Kidney (tissue), 13 donors: ENCODE measurements at regions not wholly inside any gene's neighbourhood (a gene's known extent, or its start where the extent isn't known, plus 50 kb on each side); places are given as distances from the start of the nearest gene placed in this dataset.

ENCODE experiments used
- DNase-seq, 5 donors: peaks; one replicate each; pipeline ENCODE4 v3.0.0-alpha.2; 2013 to 2020
- FAIRE-seq: peaks from 2 replicates; lab custom pipeline; 2012; peaks lifted over from hg19 to GRCh38; lab: Jason Lieb, UNC
- H3K27ac ChIP-seq, 2 donors: one replicate each; pipeline ENCODE4 v1.7.0; 2013; ENCODE audit warnings: low read depth in 2 of 2, low read length in 2 of 2, inconsistent platforms in 1 of 2
- H3K27me3 ChIP-seq: one replicate; pipeline ENCODE4 v1.7.1; 2013; ENCODE audit warnings: low read length, inconsistent platforms; ENCODE audit not compliant: control insufficient read depth, insufficient read depth
- H3K36me3 ChIP-seq, 3 donors: one replicate each; pipeline versions ENCODE4 v1.7.0 to v1.7.1; 2013; ENCODE audit warnings: low read length in 3 of 3, control low read depth in 1 of 3, inconsistent platforms in 1 of 3; ENCODE audit not compliant: insufficient read depth in 3 of 3, control insufficient read depth in 2 of 3
- H3K4me1 ChIP-seq, 3 donors: one replicate each; pipeline versions ENCODE4 v1.7.0 to v1.7.1; 2013; ENCODE audit warnings: low read length in 3 of 3, inconsistent platforms in 1 of 3, low read depth in 1 of 3; ENCODE audit not compliant: control insufficient read depth in 2 of 3, insufficient read depth in 2 of 3
- H3K4me3 ChIP-seq, 3 donors: one replicate each; pipeline versions ENCODE4 v1.7.0 to v1.8.1; 2013; ENCODE audit warnings: low read length in 3 of 3, control low read depth in 1 of 3, inconsistent platforms in 1 of 3
- H3K9ac ChIP-seq, 3 donors: one replicate each; pipeline versions ENCODE4 v1.7.0 to v1.7.1; 2013; ENCODE audit warnings: low read length in 3 of 3, control low read depth in 1 of 3, inconsistent platforms in 1 of 3
- H3K9me3 ChIP-seq, 3 donors: one replicate each; pipeline versions ENCODE4 v1.7.0 to v1.7.1; 2013; ENCODE audit warnings: low read length in 3 of 3, control low read depth in 1 of 3, inconsistent platforms in 1 of 3; ENCODE audit not compliant: control insufficient read depth in 2 of 3, insufficient read depth in 1 of 3
- intact Hi-C: fragments of 100-400 bp; cut with DNase I; formaldehyde crosslinking; loops from one replicate; pipeline ENCODE4 v1.11.1; 2022
- TF ChIP-seq, protein P1 (sequence below): IDR thresholded peaks from 3 replicates; pipeline ENCODE4 v1.5.1; 2012; ENCODE audit warnings: mild to moderate bottlenecking, moderate library complexity, borderline replicate concordance; ENCODE audit not compliant: insufficient read depth; ENCODE audit errors: extremely low read depth
- donor health status: control.
- donor health status: control.
- donor health status: control.
- donor health status: control.
- donor health status: control.
- donor health status: DM: yes; HTN: yes; CAD: no.
- donor health status: Normal renal cell carcinoma (clear cell type).

GRCh38 chr3:70722018-70722417, 409.6 kb upstream of the MDFIC2 start:
- no peaks in the 10 kb centered on the region for H3K27me3 ChIP-seq
- no peaks in the 10 kb centered on the region for H3K4me1 ChIP-seq
- no peak overlapping the region for H3K27ac ChIP-seq
- DNase-seq, result no peak
- H3K9me3 ChIP-seq, result no peaks in the 10 kb centered on the region
- H3K4me3 ChIP-seq, result no peak overlapping the region
- no peak for FAIRE-seq
- TF ChIP-seq, protein P1, sequence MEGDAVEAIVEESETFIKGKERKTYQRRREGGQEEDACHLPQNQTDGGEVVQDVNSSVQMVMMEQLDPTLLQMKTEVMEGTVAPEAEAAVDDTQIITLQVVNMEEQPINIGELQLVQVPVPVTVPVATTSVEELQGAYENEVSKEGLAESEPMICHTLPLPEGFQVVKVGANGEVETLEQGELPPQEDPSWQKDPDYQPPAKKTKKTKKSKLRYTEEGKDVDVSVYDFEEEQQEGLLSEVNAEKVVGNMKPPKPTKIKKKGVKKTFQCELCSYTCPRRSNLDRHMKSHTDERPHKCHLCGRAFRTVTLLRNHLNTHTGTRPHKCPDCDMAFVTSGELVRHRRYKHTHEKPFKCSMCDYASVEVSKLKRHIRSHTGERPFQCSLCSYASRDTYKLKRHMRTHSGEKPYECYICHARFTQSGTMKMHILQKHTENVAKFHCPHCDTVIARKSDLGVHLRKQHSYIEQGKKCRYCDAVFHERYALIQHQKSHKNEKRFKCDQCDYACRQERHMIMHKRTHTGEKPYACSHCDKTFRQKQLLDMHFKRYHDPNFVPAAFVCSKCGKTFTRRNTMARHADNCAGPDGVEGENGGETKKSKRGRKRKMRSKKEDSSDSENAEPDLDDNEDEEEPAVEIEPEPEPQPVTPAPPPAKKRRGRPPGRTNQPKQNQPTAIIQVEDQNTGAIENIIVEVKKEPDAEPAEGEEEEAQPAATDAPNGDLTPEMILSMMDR, result no peak
- intact Hi-C loops, result no loop called here
- no peak overlapping the region for H3K9ac ChIP-seq
- no peaks in the 10 kb centered on the region for H3K36me3 ChIP-seq

GRCh38 chr3:70716832-70717231, 404.4 kb upstream of the MDFIC2 start:
- intact Hi-C loops, result no loop called here
- TF ChIP-seq, protein P1, result peak; percentile 32
- Histone ChIP-seq H3K4me1 (no peaks in the 10 kb centered on the region), H3K4me3 (no peak overlapping the region), H3K27ac (no peak overlapping the region), H3K9me3 (peaks cover 0 to 13% (median 2%) of the 10 kb centered on the region in 3 donors), H3K9ac (no peak overlapping the region), H3K36me3 (no peaks in the 10 kb centered on the region), H3K27me3 (no peaks in the 10 kb centered on the region)
- FAIRE-seq (peak; percentile 25), DNase-seq (peak in 3 of 5 donors; percentile 38 to 63 (median 57))

GRCh38 chr3:70712449-70713082, 400.1 kb upstream of the MDFIC2 start:
- FAIRE-seq (no peak), DNase-seq (no peak)
- no peak overlapping the region for H3K9ac ChIP-seq
- no peak overlapping the region for H3K27ac ChIP-seq
- H3K4me1 ChIP-seq, result no peaks in the 10 kb centered on the region
- H3K27me3 ChIP-seq, result no peaks in the 10 kb centered on the region
- no peaks in the 10 kb centered on the region for H3K36me3 ChIP-seq
- intact Hi-C loops, result no loop called here
- H3K9me3 ChIP-seq, result peaks cover 0 to 13% (median 2%) of the 10 kb centered on the region in 3 donors
- H3K4me3 ChIP-seq, result no peak overlapping the region
- TF ChIP-seq, protein P1, result no peak
